H4 (cell line): ENCODE measurements at regions not wholly inside any gene's neighbourhood (a gene's known extent, or its start where the extent isn't known, plus 50 kb on each side); places are given as distances from the start of the nearest gene placed in this dataset.
"Not testable (repeated sequence)": the region's sequence is repeated elsewhere in the genome, so short reads cannot be mapped to it uniquely, and the experiment has no call there.

Experiments used
- DNase-seq: peaks from one replicate; pipeline ENCODE4 v3.0.0-alpha.2; 2015; ENCODE audit warnings: low spot score

- DNase-seq = no peak
Observed at GRCh38 chr7:17557251-17557671, 258.8 kb downstream of the AHR start.

GRCh38 chr7:17558135-17558534, 259.7 kb downstream of the AHR start:
- no peak for DNase-seq

- peak; percentile 63 for DNase-seq
Observed at GRCh38 chr7:17558558-17559332, 260.3 kb downstream of the AHR start.

- no peak for DNase-seq
Observed at GRCh38 chr7:17559388-17559787, 260.9 kb downstream of the AHR start.

- no peak for DNase-seq
Observed at GRCh38 chr7:17560516-17560915, 262.1 kb downstream of the AHR start.

GRCh38 chr7:17560966-17561365, 262.5 kb downstream of the AHR start:
- no peak for DNase-seq

- DNase-seq = peak; percentile 96
Observed at GRCh38 chr7:17564678-17565212, 266.3 kb downstream of the AHR start.

- DNase-seq = no peak
Observed at GRCh38 chr7:17580141-17580540, 281.7 kb downstream of the AHR start.

- DNase-seq = no peak
Observed at GRCh38 chr7:17580856-17581255, 282.4 kb downstream of the AHR start.

- no peak for DNase-seq
Observed at GRCh38 chr7:17581301-17581700, 282.8 kb downstream of the AHR start.

GRCh38 chr7:17582696-17583095, 284.2 kb downstream of the AHR start:
- not testable (repeated sequence) for DNase-seq

- no peak for DNase-seq
Observed at GRCh38 chr7:17583786-17584185, 285.3 kb downstream of the AHR start.

- DNase-seq = peak; percentile 77
Observed at GRCh38 chr7:17584822-17585221, 286.4 kb downstream of the AHR start.

GRCh38 chr7:17586711-17587110, 288.3 kb downstream of the AHR start:
- no peak for DNase-seq

- DNase-seq = no peak
Observed at GRCh38 chr7:17588730-17589129, 290.3 kb downstream of the AHR start.

GRCh38 chr7:17589671-17590070, 291.2 kb downstream of the AHR start:
- DNase-seq = no peak

- DNase-seq = no peak
Observed at GRCh38 chr7:17590221-17590620, 291.8 kb downstream of the AHR start.

GRCh38 chr7:17593819-17594419, 295.5 kb downstream of the AHR start:
- DNase-seq = no peak

GRCh38 chr7:17595546-17595945, 297.1 kb downstream of the AHR start:
- no peak for DNase-seq

- no peak for DNase-seq
Observed at GRCh38 chr7:17598305-17598704, 299.9 kb downstream of the AHR start.

- DNase-seq = no peak
Observed at GRCh38 chr7:17598846-17599245, 300.4 kb downstream of the AHR start.

GRCh38 chr7:17599733-17600339, 301.4 kb downstream of the AHR start:
- DNase-seq = peak; percentile 94

GRCh38 chr7:17600340-17600752, 301.9 kb downstream of the AHR start:
- DNase-seq = peak; percentile 100
